Stimulated activated CD4-positive, alpha-beta T cell treated with anti-CD3 and anti-CD28 coated beads, Interleukin-4, amount 100 ng/mL, for 4 hours (primary cell): ENCODE measurements at regions not wholly inside any gene's neighbourhood (a gene's known extent, or its start where the extent isn't known, plus 50 kb on each side); places are given as distances from the start of the nearest gene placed in this dataset.

Experiments used
- DNase-seq, 2 experiments: peaks; one replicate each; pipeline ENCODE4 v3.0.0-alpha.2; 2020

DNA sequence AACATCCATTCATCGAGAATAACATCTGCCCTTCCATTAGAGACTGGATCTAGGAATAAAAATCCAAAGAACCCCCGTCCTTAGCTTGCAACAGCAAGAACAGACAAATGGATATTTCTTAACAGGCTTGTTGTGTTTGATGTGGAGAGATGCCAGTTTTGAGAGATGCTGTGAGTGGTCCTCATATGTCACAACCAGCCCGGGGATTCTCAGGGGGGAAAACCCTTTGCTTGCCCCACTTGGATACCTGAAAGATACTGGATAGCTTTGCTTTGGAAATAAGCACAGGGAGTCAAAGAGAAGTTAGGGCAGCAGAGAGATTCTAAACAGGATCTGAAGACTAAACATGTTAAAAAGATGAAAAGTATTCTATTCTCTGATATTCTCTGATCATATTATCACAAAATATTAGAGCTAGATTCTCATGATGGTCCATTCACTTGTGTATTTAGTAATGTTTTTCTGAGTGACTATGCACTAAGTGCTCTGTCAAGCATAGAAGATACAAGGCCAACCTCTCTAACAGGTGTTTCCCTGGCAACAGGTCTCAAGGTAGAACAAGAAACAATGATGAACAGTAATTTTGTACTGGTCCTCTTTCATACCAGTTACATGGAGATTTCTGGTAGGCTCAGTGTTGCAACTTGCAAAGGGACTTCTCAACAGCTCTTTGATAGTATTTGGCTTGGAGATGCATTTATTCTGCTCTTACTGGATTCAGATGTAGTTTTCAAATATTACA, 348.2 kb downstream of the MYCN start:
- DNase-seq = no peak

DNA sequence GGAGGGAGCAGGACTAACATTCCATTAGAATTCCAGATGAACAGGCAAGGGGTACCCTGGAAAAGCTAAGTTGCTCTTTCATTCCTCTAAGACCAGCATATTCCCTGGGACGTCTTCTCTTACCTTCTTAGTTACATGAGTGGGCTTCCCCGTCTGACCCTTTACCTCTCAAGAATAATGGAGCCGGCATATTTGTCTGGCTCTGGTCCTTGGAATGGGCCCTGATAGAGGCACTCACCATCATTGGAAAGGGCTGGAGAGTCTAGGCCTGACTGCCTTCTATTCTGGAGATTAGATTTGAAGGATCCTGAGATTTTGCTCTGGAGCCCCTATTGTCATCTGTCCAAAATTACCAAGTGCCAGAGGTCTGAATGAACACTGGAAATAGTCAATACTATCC, 347.5 kb downstream of the MYCN start:
- no peak for DNase-seq

DNA sequence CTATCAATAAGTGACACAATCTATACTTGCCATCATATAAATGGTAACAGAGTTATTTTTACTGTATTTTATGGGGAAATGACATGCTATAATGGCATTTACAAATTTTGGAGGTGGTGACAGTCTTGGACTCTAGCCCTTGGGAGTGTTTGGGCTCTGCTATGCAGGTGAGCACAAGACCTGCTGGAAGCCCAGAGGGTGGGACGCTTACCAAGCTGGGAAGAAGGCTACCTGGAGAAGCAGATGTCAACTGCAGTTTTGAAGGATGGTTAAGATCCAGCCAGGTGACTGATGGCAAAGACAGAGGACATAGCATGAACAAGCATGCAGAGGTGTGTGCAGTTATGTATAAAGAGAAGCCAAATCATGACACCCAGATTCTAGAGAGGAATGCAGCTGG, 346.9 kb downstream of the MYCN start:
- DNase-seq = no peak

DNA sequence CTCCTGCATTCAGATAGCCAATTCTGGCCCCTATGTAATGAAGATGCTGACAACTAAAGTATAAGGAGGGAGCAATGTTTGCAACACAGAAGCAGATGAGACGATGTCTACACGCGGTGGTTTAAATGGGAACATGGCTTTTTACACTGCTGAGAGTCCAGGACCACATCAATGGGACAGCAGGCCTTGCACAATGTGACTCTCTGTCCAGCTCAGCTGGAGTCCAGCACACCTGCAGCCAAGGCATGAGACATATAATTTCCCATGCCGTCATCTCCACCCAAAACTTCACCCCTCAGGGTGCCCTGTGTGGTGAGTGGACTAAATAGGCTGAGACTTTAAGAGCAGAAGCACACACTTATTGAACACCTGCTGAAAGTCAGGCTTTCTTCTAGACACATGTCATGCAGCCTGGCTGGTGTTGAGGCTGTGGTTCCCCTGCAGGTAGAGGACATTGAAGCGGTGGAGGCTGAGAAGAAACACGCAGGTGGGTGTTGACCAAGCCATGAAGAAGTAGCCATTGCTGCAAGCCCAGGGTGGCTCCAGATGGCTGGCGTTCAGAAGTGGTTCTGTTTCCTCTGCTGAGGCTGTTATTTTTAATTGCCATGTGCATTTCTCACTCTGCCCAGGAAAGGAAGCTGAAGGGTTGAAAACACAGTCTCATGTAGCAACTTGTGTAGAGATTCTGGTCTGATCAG, 345.6 kb downstream of the MYCN start:
- no peak for DNase-seq

DNA sequence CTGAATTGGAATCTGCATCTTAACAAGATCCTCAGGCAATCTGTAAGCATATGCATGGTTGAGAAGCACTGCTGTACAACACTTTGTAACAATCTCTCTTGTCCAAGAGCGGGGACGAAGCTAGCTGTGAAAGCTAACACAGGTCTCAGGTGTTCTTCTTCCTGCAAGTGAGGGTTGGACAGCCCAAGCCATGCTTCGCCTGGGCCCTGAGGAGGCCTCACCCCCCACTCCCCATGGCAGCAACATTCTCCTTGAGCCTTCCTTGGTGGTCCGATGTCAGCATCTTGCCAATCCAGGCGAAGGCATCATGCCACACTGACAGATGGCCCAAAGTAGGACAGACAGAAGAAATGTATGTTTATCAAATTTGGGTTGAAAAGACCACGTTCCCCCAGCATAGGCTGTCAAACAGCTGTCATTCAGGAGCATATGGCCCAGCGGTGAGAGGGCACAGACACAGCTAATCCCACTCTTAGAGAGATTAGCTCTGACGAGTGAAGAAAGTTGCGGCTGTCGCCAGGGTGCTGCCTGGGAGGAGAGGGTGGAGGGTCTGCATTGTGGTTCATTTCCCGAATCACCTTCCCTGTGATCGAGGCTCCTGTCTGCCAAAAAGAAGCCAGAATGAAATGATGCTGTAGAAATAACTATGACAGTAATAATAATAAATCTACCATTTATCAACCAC, 344.7 kb downstream of the MYCN start:
- no peak for DNase-seq

DNA sequence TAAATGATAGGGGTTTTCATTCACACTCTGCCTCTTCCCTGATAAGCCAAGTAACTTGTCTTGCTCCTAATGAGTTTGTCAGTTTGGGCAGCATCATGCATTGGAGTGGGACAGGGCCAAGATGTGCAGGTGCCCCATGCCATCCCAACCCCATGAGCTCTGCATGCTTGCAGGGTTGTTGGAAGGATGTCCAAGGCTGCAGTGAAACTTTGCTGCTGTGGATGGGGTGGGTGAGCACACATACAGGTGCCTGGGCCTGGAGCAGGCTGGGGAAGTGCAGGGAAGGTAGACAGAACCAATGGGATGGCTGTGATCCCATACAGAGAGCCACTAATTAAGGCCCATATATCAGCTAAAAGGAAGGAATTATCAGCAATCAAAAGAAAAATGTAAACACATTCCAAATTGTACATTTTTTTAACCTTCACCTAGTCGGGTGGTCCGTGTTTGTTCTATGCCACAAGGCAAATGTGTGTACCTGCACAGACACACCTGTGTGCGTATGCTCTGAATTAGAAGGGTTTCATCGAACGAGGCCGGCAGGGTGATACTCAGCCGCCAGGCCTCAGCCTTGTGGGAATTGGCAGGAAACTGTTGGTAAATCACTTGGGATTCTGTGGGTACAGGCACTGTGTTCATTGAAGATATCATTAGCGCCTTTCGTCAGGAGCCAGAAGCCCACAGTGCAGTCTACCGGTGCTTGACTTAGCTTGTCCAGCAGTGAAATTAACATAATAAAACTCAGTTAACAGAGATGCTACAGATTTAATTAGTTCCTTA, 342.9 kb downstream of the MYCN start:
- no peak for DNase-seq

DNA sequence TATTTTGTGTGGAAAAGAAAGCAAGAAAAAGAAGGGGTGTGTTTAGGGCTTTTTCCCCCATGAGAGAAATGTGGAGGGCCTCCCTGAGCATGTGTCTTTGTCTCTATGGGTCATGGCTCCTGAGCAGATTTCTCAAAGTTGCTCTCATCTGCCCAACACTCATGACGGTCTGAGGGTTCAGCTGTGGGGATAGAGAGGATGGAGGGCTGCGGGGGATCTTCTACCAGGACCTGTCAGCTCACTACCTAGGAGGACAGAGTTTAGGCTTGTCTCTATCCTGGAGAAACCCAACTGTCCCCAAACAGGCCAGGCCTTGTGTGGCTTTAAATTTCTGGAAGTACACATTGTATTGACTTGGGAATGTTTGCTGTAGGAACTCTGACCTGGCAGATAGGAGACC, 342.2 kb downstream of the MYCN start:
- no peak for DNase-seq

DNA sequence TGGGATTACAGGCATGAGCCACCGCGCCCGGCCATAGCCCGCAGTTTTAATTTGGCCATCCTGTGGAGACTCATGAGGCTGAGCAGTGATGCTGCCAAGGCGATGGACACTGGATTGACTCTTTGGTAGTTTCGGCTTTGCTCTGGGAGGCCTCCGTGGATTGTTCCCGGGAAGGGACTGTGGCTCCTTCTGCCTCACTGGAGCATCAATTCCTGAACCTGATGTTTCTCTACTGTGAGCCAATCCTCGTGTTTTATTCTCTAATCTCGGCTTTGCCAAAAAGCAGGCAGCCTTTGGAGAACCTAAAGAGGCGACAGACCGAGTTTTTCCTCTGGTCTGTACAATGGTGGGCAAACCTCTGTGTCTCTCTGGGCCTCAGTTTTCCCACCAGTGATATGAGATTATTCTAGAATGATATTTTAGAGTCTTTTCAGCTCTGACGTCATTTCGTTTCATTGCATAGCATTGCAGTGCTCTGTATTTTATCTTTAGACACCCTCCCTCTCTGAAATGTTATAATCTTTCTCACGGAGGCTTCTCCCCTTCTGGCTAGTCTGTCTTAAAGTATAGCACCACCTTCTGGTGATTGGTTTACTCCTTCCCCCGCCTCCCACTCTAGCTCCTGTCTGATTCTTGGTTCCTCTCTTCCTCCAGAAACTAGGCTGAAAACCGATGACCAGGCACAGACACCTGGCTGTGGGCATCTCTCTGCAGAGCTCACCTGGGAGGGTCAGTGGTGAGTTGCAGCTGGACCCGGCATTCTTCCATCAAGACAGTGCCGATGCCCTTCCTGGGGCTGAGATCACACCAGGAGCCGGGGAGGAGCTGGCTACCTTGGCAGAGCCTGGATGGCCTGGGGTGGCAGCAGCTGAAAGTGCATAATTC, 341.3 kb downstream of the MYCN start:
- no peak for DNase-seq

DNA sequence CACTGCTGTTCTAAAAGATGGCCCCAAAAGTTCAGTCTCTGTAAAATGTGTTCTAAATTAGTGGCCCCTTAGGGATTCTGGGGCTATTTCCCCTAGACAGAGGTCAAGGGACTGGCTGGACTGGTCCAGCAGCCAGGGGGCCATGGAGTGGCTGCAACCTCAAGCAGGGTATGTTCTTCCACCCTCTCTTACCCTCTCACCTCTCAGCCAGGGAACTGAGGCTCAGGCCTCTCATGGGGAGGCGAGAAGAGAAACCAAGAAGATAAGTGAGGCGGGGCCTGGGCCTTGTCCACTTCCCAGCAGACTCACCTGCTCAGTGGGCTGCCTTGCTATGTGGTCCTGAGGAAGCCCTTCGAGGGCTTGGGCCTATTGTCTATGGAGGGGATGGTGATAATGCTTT, 339.7 kb downstream of the MYCN start:
- no peak for DNase-seq

DNA sequence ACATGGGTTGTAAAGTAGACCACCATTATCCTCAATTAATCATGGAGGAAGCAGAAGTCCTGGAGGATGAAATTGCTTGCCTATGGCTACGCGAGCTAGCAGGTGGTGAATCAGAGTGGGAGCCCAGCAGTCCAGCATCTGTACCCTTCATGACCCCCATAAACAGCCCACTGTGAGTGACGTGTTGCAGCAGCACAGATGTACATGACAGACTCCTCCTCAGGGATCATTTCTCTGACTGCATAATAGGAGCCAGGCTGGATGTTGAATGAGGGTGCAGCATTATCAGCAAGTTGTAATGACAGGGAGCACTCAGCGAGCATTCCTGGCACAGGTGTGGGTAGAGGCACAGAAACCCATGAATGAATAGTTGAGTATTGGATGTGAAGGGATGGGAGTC, 339.3 kb downstream of the MYCN start:
- no peak for DNase-seq

DNA sequence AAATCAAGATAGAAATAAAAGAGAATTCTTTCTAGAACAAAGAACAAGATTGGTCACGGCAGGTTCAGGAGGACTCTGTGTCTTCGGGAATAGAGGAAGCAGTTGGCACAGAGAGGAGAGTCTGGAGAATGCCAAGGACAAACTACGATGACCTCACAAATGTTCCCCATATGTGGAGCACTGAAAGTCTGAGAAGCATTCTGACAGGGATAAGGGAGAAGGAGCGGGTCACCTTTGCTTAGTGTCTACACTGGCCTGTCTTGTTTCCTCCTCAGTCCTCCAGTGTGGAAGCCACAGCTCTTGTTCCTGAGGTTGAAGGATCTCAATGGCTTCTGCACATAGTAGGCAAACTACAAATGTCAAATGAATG, 338.8 kb downstream of the MYCN start:
- no peak for DNase-seq

DNA sequence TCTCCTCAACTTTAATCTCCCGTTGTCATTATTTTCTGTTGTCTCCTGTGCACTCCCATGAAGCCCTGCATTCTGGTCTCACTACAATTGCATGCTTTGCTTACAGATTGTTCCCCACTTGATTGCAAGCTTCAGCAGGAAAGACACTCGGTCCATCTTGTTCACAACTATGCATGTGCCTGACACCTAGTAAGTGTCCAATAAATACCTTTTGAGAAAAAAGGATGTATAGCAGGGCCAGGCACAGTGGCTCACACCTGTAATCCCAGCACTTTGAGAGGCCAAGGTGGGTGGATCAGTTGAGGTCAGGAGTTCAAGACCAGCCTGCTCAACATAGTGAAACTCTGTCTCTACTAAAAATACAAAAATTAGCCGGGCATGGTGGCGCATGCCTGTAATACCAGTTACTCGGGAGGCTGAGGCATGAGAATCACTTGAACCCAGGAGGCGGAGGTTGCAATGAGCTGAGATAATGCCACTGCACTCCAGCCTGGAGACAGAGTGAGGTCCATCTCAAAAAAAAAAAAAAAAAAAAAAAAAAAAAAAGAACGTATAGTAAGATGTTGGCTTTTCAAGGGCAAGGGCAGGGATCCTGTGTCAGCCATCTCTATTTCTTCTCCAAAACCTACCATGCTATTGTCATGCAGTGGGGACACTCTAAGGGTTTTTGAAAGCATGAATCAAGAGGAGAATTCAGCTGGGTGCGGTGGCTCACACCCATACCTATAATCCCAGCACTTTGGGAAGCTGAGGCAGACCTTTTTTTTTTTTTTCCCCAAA, 338.3 kb downstream of the MYCN start:
- no peak for DNase-seq

DNA sequence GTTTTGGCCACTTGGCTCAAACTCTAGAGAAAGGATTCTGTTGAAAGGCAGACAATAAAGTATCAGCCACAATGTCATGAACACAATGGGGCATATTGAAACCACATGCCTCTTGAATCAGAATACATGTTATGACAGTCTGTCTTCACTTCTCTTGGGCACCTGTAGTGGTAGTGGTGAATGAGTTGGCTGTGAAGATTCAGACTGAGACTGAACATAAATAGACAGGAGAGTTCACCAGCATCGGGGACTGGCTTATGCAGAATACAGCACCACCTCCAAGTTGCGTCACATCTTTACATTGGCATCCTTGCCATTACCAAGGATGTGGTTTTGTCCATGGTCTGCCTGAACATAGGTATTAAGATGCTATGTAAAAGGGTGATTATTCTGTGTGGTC, 336.8 kb downstream of the MYCN start:
- DNase-seq = no peak

DNA sequence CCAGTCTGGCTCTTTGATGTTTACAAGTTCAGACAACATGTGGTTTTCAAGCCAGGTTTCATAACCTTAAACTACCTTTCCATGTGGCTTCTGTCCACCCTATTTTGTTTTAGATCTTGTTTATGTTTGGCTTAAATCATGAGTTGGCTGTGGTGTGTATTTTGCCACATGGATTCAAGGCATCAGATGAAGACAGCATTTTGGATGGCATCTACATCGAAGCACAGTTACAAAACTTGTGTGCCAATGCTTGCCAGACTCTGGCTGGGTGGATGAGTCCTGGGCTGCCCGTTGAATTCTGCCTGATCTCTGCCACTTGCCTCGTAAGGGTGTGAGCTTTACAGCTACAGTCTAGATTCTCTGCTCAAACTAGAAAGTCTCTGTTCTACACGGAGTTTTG, 335.3 kb downstream of the MYCN start:
- DNase-seq = no peak

DNA sequence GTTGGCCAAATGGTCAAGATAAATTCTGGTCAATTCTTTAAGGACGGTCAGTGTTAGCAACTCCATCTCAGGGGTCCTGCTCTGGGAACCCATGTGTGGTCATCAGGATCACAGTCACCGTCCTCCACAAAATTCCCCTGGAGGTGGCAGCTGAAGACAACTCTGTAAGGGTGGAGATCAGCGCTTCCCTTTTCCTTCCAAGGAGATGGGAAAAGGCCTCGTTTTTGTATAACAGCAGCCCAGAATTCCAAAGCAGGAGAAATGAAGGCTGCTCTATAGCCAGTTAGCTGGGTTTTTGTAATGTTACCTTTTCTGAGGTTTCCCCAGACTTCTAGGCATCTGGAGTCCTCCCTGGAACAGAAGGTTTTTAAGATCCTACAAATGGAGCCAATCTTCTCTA, 334.8 kb downstream of the MYCN start:
- DNase-seq = no peak

DNA sequence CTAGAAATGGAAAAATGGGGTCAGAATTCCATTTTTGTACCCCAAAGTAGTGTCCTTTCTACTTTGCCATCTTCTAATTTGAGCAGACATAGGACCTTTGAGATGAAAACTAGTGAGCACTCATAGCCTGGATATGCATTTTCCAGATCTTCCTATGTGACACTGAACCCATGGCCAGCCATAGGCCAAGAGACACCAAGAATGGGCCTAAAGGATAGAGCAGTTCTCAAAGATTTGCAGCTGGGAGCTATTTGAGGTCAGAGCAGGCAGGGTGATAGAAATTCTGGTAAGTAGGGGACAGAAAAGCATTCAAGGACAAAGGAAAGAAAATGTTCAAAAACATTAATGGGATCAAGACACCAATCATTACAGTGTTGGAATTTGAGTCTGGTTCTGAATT, 332.8 kb downstream of the MYCN start:
- no peak for DNase-seq

DNA sequence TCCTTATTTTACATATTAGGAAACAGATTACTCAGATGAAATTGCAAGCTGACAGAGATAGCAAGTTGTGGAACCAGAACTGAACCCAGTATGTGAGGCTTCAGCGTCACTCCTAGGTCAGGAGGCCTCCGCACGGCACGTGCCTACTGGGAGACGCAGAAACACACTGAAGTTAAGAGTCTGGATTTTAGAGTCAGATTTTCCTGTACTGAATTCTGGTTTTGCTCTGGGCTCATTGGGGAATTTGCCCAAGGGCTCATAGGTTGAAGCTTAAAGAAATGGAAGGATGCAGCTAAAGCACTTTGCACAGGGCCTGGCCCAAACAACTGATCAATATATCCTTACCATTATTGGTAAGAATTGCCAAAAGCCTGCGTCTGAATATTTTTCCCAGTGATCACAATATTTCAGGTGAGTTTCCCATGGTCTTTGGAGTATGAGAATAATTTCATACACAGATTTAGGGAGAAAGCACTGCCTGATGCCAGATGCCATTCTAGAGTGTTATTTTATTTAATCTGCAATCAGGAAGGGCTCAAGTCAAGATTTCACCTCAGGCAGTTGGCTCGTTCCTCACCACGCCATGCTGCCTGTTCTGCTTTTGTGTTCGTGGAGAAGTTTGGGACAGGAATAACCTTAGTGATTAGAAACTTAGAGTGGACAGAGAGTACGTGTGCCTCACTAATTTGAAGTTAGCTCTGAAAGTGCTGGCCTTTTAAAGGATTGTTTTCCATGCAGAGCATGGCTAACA, 331.9 kb downstream of the MYCN start:
- no peak for DNase-seq

DNA sequence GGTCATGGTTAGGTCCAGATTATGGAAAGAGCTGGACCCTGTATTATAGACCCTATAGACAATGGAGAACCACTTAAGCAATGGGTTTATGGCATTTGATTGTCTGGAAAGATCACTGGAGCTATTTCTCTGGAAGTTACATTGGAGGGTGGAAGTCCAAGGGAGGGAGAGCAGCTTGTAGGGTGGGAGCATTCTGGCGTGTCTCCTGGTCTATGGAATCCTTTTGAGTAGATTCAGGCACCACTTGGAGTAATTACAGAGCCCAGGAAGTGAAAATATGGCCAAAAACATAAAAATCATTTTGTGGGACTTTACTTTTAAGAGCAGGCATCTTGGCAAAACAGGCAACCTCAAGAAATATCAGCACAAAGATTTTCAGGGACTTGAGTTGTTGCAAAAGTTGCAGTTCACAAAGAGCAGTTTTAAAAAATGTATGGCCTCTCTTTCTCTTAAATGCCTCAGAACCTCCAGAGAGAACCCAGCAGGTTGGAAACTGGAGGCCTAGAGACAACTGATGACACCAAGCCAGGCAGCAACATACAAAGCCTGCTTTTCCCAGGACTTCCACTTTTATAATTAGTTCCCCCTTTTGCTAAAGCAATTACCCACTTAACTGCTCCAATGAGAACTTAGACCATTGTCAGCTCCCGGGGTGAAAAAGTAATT, 331.0 kb downstream of the MYCN start:
- no peak for DNase-seq

DNA sequence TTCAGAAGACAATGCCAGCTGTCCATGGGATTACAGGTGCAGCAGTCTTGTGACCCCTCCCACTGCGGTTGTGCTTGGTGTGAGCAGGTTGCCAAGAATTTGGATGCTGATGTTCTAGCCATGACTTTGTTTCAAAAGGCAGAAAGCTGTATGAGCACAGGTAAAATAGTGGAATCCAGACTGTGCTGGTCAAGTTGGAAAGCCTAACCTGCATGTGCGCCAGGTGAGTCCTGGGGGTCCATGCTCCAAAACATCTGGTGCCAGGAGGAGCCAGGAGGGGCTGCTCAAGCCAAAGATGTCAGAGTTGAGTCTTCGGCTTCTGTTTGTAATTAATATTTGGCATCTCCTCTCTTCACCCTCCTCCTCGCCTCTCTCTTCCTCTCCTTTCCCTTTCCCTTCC, 330.1 kb downstream of the MYCN start:
- DNase-seq = no peak

DNA sequence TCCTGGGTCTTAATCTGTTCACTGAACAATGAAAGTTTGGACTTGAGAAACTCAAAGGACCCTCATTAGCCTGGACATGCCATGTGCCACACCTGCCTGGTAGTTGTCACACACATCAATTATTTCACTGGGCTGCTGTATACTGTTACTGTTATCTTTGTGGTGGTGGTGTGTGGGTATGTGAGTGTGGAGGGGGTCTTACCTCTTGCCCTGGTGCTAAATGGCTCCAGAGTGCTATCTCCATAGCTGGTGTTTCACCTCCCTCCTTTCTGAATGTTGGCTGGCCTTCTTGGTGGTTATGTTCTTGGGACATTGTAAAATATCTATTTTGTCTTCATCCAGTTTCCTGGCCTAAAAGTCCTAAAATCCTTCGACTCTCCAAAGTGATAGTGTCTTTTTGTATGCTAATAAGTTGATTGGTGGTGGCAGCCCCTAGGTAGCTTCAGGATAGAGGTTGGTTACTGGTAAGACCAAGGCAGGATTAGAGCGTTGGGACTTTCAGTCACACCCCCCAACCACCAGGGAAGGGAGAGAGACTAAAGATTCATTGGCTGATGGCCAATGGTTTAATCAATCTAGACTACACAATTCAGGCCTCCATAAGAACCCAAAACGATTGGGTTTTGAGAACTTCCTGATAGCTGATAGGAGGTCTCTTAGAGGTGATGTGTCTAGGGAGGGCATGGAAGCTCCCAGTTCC, 328.1 kb downstream of the MYCN start:
- DNase-seq = no peak
